ENCODE measurements at regions not wholly inside any gene's neighbourhood (a gene's known extent, or its start where the extent isn't known, plus 50 kb on each side); places are given as distances from the start of the nearest gene placed in this dataset.
"Not testable (repeated sequence)": the region's sequence is repeated elsewhere in the genome, so short reads cannot be mapped to it uniquely, and the experiment has no call there.

GRCh38 chr3:165716592-165716991, 120.6 kb downstream of the BCHE start:
- DNase-seq = no peak
- TF ChIP-seq GATA1 (IDR thresholded peaks at IDR 0.05; ENCODE audit: low read depth, low read length) (no peak), POLR2A (IDR thresholded peaks at IDR 0.05; ENCODE audit: low read length) (no peak)

DNA sequence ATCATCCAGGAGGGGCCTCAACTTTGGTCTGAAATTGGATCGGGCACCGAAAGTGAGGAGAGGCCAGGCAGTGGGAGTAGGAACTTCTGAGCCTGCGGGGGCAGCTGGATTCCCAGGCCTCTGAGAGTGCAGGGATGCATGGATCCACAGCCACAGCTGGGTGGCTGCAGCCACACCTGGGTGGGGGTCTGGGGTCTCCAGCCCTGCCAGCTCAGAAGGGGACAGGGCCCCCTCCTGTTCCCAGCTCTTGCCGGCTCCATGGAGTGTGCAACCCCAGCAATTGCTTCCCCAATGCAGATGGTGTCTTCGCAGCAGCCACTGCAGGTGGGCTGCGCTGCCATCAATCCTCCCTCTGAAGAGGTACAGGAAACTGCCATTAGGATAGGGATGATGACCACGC, 123.7 kb downstream of the BCHE start:
- TF ChIP-seq POLR2A (IDR thresholded peaks at IDR 0.05; ENCODE audit: low read length) (no peak), GATA1 (IDR thresholded peaks at IDR 0.05; ENCODE audit: low read depth, low read length) (no peak)
- no peak for DNase-seq

- DNase-seq = no peak
- no peak for TF ChIP-seq POLR2A (IDR thresholded peaks at IDR 0.05; ENCODE audit: low read length)
- TF ChIP-seq GATA1 (IDR thresholded peaks at IDR 0.05; ENCODE audit: low read depth, low read length) = no peak
Measured at GRCh38 chr3:165712382-165712781, 124.8 kb downstream of the BCHE start.

DNA sequence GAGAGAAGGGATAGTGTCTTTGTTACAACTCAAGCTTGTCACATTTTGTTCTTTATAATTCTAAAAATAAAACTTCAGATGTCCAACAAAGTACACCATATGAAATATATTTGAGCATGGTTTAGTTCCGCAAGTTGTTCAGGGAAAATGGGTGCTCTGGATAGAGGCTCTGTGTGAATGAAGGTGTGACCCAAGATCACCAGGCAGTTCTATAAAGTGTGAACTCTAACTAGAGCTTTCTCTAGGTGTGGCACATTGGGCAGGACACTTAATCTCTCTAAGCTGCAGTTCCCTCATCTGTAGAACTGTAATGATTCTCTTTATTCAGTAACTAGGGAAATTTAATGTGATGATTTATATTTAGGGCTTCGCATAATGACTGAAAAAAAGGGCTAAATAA, 139.3 kb downstream of the BCHE start:
- DNase-seq = no peak
- no peak for TF ChIP-seq GATA1 (IDR thresholded peaks at IDR 0.05; ENCODE audit: low read depth, low read length)
- no peak for TF ChIP-seq POLR2A (IDR thresholded peaks at IDR 0.05; ENCODE audit: low read length)

DNA sequence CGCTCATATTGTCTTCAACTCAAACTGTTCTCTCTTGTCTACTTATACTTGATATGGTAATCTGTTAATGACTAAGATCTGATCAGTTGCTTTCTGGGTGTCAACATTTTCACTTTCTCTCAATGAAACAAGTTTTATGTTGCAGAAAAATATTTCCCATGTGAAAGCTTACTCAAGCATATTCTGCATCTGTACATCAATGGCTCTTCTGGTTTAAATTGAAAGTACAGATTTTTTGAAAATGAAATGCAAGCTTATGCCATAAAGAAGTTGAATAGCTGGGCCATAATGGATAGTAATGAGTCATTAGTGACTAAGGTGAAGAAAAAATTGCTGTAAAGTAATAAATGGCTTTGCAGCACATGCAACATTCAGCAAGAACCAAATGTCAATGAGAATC, 140.7 kb downstream of the BCHE start:
- DNase-seq = no peak
- TF ChIP-seq GATA1 (IDR thresholded peaks at IDR 0.05; ENCODE audit: low read depth, low read length) (no peak), POLR2A (IDR thresholded peaks at IDR 0.05; ENCODE audit: low read length) (no peak)

GRCh38 chr3:165683947-165684346, 153.3 kb downstream of the BCHE start:
- TF ChIP-seq GATA1 (IDR thresholded peaks at IDR 0.05; ENCODE audit: low read depth, low read length) (no peak), POLR2A (IDR thresholded peaks at IDR 0.05; ENCODE audit: low read length) (no peak)
- DNase-seq = no peak

- TF ChIP-seq GATA1 (IDR thresholded peaks at IDR 0.05; ENCODE audit: low read depth, low read length) (no peak), POLR2A (IDR thresholded peaks at IDR 0.05; ENCODE audit: low read length) (no peak)
- no peak for DNase-seq
Measured at GRCh38 chr3:165682734-165683133, 154.5 kb downstream of the BCHE start.

DNA sequence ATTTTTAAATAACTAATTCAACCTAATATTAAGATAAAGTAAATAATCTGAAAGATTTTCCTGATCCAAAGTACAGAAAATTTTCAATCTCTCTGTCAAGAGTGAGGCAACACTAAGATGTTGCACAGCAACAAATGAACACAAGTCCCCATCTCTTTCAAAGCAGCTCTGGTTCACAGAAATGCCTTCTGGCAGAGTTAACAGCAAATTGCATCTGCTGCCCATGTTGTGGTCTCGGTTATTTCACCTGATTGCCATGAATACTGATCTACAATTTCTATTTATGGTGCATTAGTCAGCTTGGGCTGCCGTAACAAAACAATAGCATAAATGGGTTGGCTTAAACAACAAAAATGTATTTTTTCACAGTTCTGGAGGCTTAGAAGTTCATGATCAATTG, 167.3 kb downstream of the BCHE start:
- TF ChIP-seq GATA1 (IDR thresholded peaks at IDR 0.05; ENCODE audit: low read depth, low read length) (no peak), POLR2A (IDR thresholded peaks at IDR 0.05; ENCODE audit: low read length) (no peak)
- DNase-seq = no peak

- DNase-seq = no peak
- TF ChIP-seq POLR2A (IDR thresholded peaks at IDR 0.05; ENCODE audit: low read length) (no peak), GATA1 (IDR thresholded peaks at IDR 0.05; ENCODE audit: low read depth, low read length) (no peak)
Measured at GRCh38 chr3:165669504-165669903, 167.7 kb downstream of the BCHE start.

DNA sequence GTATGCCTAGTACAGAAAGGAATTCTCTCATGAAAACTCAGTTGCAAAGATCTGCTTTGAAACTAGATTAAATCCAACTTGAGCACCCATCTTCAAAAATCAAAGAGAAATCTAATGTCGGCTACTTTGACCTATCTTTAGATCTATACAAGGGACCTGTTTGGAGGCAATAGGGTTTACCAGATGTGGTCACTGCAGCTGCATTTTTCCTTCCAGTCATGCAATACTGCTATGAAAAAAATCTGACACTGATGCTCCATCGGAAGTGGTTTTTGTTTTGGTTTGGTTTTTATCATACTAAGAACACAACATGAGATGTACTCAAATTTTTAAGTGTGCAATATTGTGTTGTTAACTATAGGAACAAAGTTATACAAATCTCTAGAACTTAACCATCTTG, 169.5 kb downstream of the BCHE start:
- TF ChIP-seq GATA1 (IDR thresholded peaks at IDR 0.05; ENCODE audit: low read depth, low read length) (no peak), POLR2A (IDR thresholded peaks at IDR 0.05; ENCODE audit: low read length) (no peak)
- no peak for DNase-seq

DNA sequence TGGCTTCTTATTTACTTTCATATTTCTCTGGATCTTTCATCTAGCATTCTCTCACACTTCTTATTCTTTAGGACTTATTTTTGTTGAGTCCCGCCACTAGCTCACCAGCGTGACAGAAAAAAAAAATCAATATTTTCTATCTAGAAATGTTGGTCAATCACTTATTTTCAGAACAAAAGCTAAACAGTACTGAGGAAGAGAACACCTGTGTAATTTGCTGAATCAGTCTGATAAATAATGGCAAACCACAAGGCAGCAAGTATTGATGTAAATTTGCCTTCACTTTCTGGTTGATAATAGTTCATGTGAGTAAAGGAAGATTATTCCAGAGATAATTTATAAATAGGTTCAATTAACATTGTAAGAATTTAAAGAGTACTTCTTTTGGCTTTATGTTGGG, 179.2 kb downstream of the BCHE start:
- TF ChIP-seq POLR2A (IDR thresholded peaks at IDR 0.05; ENCODE audit: low read length) = no peak
- TF ChIP-seq GATA1 (IDR thresholded peaks at IDR 0.05; ENCODE audit: low read depth, low read length) = no peak
- no peak for DNase-seq

- no peak for TF ChIP-seq POLR2A (IDR thresholded peaks at IDR 0.05; ENCODE audit: low read length)
- no peak for TF ChIP-seq GATA1 (IDR thresholded peaks at IDR 0.05; ENCODE audit: low read depth, low read length)
Measured at GRCh38 chr3:165653130-165653778, 184.0 kb downstream of the BCHE start.

GRCh38 chr3:165649282-165649681, 187.9 kb downstream of the BCHE start:
- not testable (repeated sequence) for DNase-seq

More at GRCh38 chr3:165653130-165653778, 184.0 kb downstream of the BCHE start:
- no peak for DNase-seq

GRCh38 chr3:165645191-165645590, 192.0 kb downstream of the BCHE start:
- no peak for DNase-seq
- TF ChIP-seq GATA1 (IDR thresholded peaks at IDR 0.05; ENCODE audit: low read depth, low read length) (no peak), POLR2A (IDR thresholded peaks at IDR 0.05; ENCODE audit: low read length) (no peak)

GRCh38 chr3:165644331-165644730, 192.9 kb downstream of the BCHE start:
- DNase-seq = no peak
- no peak for TF ChIP-seq POLR2A (IDR thresholded peaks at IDR 0.05; ENCODE audit: low read length)
- TF ChIP-seq GATA1 (IDR thresholded peaks at IDR 0.05; ENCODE audit: low read depth, low read length) = no peak

DNA sequence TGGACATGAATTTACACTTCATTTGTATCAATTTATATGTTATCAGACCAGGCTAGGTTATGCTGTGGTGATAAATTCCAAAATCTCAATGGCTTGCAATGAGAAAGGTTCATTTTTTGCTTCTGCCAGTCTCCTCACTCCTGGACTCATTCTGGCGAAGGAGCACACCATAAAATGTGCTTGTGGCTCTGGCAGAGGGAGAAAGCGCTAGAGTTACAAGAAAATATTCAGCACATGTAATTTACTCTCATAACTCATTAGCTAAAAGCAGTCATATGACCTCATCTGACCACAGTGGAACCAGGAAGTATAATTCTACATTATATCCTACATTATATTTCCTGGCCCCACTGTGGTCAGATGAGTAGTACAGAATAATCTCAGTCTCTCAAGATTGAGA, 193.8 kb downstream of the BCHE start:
- no peak for DNase-seq
- no peak for TF ChIP-seq POLR2A (IDR thresholded peaks at IDR 0.05; ENCODE audit: low read length)
- no peak for TF ChIP-seq GATA1 (IDR thresholded peaks at IDR 0.05; ENCODE audit: low read depth, low read length)

Data from erythroblast (primary cell).